MCF 10A (cell line): ENCODE measurements at regions not wholly inside any gene's neighbourhood (a gene's known extent, or its start where the extent isn't known, plus 50 kb on each side); places are given as distances from the start of the nearest gene placed in this dataset.

Experiments
- BruUV-seq: library from RNA; stranded (reverse); fragments of 400-500 nt; replicated peaks from 2 replicates; lab custom pipeline; 2021; lab: Mats Ljungman, UMichigan
- CTCF ChIA-PET: fragments of 300-600 bp; sonication (Branson Sonifier 250); formaldehyde crosslinking; extraction: SDS; loops from one replicate; lab custom pipeline; 2021; ENCODE audit warnings: antibody characterized with exemption, inconsistent platforms; lab: Yijun Ruan, JAX
- POLR2A ChIA-PET: fragments of 300-600, 350-650 bp; sonication (Branson Sonifier 250); formaldehyde crosslinking; extraction: SDS; loops from one replicate; lab custom pipeline; 2020; ENCODE audit warnings: antibody characterized with exemption, inconsistent platforms; lab: Yijun Ruan, JAX
- DNase-seq: peaks from one replicate; pipeline ENCODE4 v3.0.0-alpha.2; 2018; ENCODE audit not compliant: unreplicated experiment
- H3K27ac Mint-ChIP-seq: one replicate; pipeline ENCODE4 v1.8.0; 2022; ENCODE audit warnings: mild to moderate bottlenecking, low read depth, mixed read lengths; ENCODE audit not compliant: unreplicated experiment
- H3K27me3 Mint-ChIP-seq: one replicate; pipeline ENCODE4 v1.8.0; 2022; ENCODE audit warnings: mixed read lengths; ENCODE audit not compliant: insufficient read depth, unreplicated experiment
- H3K36me3 Mint-ChIP-seq: one replicate; pipeline ENCODE4 v1.8.0; 2022; ENCODE audit warnings: mild to moderate bottlenecking, moderate library complexity, mixed read lengths; ENCODE audit not compliant: insufficient read depth, unreplicated experiment
- H3K4me1 Mint-ChIP-seq: one replicate; pipeline ENCODE4 v1.8.0; 2022; ENCODE audit warnings: mixed read lengths; ENCODE audit not compliant: insufficient read depth, unreplicated experiment
- H3K4me3 Mint-ChIP-seq: one replicate; pipeline ENCODE4 v1.8.0; 2022; ENCODE audit warnings: mild to moderate bottlenecking, moderate library complexity, mixed read lengths; ENCODE audit not compliant: unreplicated experiment
- H3K9me3 Mint-ChIP-seq: one replicate; pipeline ENCODE4 v1.8.0; 2022; ENCODE audit warnings: mixed read lengths; ENCODE audit not compliant: unreplicated experiment
- CTCF ChIP-seq: fragments of 200-600 bp; IDR thresholded peaks from one replicate; pipeline ENCODE4 v1.8.0; 2022; ENCODE audit warnings: antibody characterized with exemption, mild to moderate bottlenecking; ENCODE audit not compliant: unreplicated experiment
- intact Hi-C: fragments of 100-400 bp; cut with micrococcal nuclease; formaldehyde crosslinking; loops from 2 replicates; pipeline ENCODE4 v1.14.1; 2022

- no peak for DNase-seq
- H3K27ac Mint-ChIP-seq, result no peak overlapping the region
- no peak overlapping the region for H3K4me3 Mint-ChIP-seq
- ChIA-PET CTCF (no interaction called here), POLR2A (no interaction called here)
- BruUV-seq, result no TSS peak
- no peak for TF ChIP-seq CTCF
- intact Hi-C loops, result no loop called here
- H3K9me3 Mint-ChIP-seq, result no peaks in the 10 kb centered on the region
- peaks cover 7% of the 10 kb centered on the region for H3K36me3 Mint-ChIP-seq
- no peaks in the 10 kb centered on the region for H3K27me3 Mint-ChIP-seq
- H3K4me1 Mint-ChIP-seq, result no peaks in the 10 kb centered on the region
Measured at GRCh38 chr17:77526728-77527350, 386.1 kb downstream of the SEC14L1 start.

DNA sequence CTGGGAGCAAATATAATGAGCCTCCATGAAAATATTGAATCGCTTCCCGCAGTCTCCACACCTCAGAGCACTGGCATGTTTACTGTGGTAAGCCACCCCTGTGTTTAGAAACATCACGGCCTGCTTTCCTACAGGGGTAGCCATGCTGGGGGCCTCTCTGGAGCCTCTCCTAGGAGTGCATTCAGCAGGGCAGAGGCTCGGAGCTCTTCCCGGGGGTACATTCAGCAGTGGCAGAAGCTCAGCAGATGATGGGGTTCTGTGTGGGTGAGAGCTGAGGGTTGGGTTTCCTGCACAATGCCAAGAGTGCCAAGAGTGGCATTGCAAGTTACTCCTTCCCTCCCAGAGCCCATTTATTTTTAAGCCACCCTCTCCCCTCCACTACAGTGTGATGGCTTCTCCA is 386.6 kb downstream of the SEC14L1 start:
- Mint-ChIP-seq H3K27me3 (no peaks in the 10 kb centered on the region), H3K27ac (no peak overlapping the region), H3K9me3 (no peaks in the 10 kb centered on the region), H3K4me3 (no peak overlapping the region), H3K36me3 (peaks cover 7% of the 10 kb centered on the region), H3K4me1 (no peaks in the 10 kb centered on the region)
- TF ChIP-seq CTCF, result no peak
- intact Hi-C loops, result no loop called here
- no peak for DNase-seq
- CTCF ChIA-PET, result no interaction called here
- BruUV-seq, result no TSS peak
- POLR2A ChIA-PET, result no interaction called here

DNA sequence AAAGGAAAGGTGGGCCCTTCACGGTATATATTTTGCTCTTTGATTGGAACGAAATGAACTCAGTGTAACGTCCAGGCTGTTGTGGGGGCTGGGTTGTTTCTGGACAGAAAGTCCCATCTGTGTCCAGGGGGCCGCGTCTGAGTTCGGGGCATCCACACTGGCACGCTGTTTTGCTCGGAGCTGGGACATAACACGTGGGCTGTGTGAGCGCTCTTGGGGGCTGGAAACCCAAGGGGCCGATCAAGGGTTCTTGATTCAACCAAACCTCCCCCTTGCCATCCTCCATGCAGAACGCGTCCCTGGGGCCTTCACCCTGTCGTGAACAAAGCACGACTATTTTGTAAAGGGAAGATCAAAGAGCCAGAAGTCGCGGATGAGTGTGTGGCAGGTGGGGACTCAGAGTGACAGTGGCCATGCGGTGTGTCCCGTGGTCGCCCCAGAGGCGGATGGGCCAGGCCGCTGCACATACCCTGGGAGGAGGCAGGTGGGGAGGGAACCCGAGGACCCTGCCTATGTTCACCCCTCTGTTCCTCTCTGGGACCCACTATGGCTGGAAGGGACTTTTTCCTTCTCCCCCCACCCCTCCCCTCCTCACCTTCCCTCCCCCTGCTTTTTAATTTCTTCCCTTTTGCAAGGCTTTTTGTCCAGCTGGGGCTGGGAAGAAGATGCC is 387.2 kb downstream of the SEC14L1 start:
- H3K4me1 Mint-ChIP-seq, result no peaks in the 10 kb centered on the region
- no peak for TF ChIP-seq CTCF

GRCh38 chr17:77528516-77529327 is 388.0 kb downstream of the SEC14L1 start:
- no peak for DNase-seq
- no peaks in the 10 kb centered on the region for H3K4me1 Mint-ChIP-seq
- H3K4me3 Mint-ChIP-seq, result no peak overlapping the region
- POLR2A ChIA-PET, result no interaction called here
- BruUV-seq, result no TSS peak
- peaks cover 7% of the 10 kb centered on the region for H3K36me3 Mint-ChIP-seq
- CTCF ChIA-PET, result no interaction called here
- no peaks in the 10 kb centered on the region for H3K9me3 Mint-ChIP-seq
- intact Hi-C loops, result no loop called here
- H3K27ac Mint-ChIP-seq, result no peak overlapping the region
- H3K27me3 Mint-ChIP-seq, result no peaks in the 10 kb centered on the region
- TF ChIP-seq CTCF, result no peak

More for the DNA sequence above, 387.2 kb downstream of the SEC14L1 start:
- Mint-ChIP-seq H3K36me3 (peaks cover 7% of the 10 kb centered on the region), H3K27ac (no peak overlapping the region), H3K4me3 (no peak overlapping the region), H3K9me3 (no peaks in the 10 kb centered on the region), H3K27me3 (no peaks in the 10 kb centered on the region)
- CTCF ChIA-PET, result no interaction called here
- no peak for DNase-seq
- no TSS peak for BruUV-seq
- POLR2A ChIA-PET, result no interaction called here
- intact Hi-C loops, result no loop called here
